Rectal smooth muscle tissue (tissue), 1 donor: ENCODE measurements at regions not wholly inside any gene's neighbourhood (a gene's known extent, or its start where the extent isn't known, plus 50 kb on each side); places are given as distances from the start of the nearest gene placed in this dataset.

Experiments
- H3K27ac ChIP-seq: one replicate; pipeline ENCODE4 v1.7.0; 2013; ENCODE audit warnings: low read depth, low read length, inconsistent platforms
- H3K27me3 ChIP-seq: one replicate; pipeline ENCODE4 v1.7.0; 2013; ENCODE audit warnings: low read length; ENCODE audit not compliant: control insufficient read depth, insufficient read depth
- H3K36me3 ChIP-seq: one replicate; pipeline ENCODE4 v1.7.0; 2013; ENCODE audit warnings: low read length; ENCODE audit not compliant: control insufficient read depth, insufficient read depth
- H3K4me1 ChIP-seq: one replicate; pipeline ENCODE4 v1.7.0; 2013; ENCODE audit warnings: low read length; ENCODE audit not compliant: control insufficient read depth, insufficient read depth
- H3K4me3 ChIP-seq: one replicate; pipeline ENCODE4 v1.7.0; 2013; ENCODE audit warnings: low read length
- H3K9ac ChIP-seq: one replicate; pipeline ENCODE4 v1.7.0; 2013; ENCODE audit warnings: low read length

- no peaks in the 10 kb centered on the region for H3K36me3 ChIP-seq
- H3K4me3 ChIP-seq, result no peak overlapping the region
- no peak overlapping the region for H3K27ac ChIP-seq
- H3K9ac ChIP-seq, result no peak overlapping the region
- H3K27me3 ChIP-seq, result no peaks in the 10 kb centered on the region
- H3K4me1 ChIP-seq, result no peaks in the 10 kb centered on the region
Measured at GRCh38 chr3:8369638-8370037, 132.0 kb upstream of the LMCD1 start.

- Histone ChIP-seq H3K4me3 (no peak overlapping the region), H3K36me3 (no peaks in the 10 kb centered on the region), H3K4me1 (no peaks in the 10 kb centered on the region), H3K27me3 (no peaks in the 10 kb centered on the region), H3K9ac (no peak overlapping the region), H3K27ac (no peak overlapping the region)
Measured at GRCh38 chr3:8371085-8371551, 130.5 kb upstream of the LMCD1 start.

- H3K27ac ChIP-seq, result no peak overlapping the region
- H3K27me3 ChIP-seq, result no peaks in the 10 kb centered on the region
- H3K9ac ChIP-seq, result no peak overlapping the region
- no peaks in the 10 kb centered on the region for H3K36me3 ChIP-seq
- H3K4me3 ChIP-seq, result no peak overlapping the region
- H3K4me1 ChIP-seq, result no peaks in the 10 kb centered on the region
Measured at GRCh38 chr3:8371960-8372463, 129.6 kb upstream of the LMCD1 start.

- Histone ChIP-seq H3K36me3 (no peaks in the 10 kb centered on the region), H3K4me3 (no peak overlapping the region), H3K27me3 (no peaks in the 10 kb centered on the region), H3K4me1 (no peaks in the 10 kb centered on the region), H3K9ac (no peak overlapping the region), H3K27ac (no peak overlapping the region)
Measured at GRCh38 chr3:8380904-8381704, 120.5 kb upstream of the LMCD1 start.

GRCh38 chr3:8385848-8386620 is 115.6 kb upstream of the LMCD1 start:
- Histone ChIP-seq H3K4me1 (no peaks in the 10 kb centered on the region), H3K4me3 (no peak overlapping the region), H3K36me3 (no peaks in the 10 kb centered on the region), H3K27me3 (no peaks in the 10 kb centered on the region), H3K27ac (no peak overlapping the region), H3K9ac (no peak overlapping the region)

- Histone ChIP-seq H3K36me3 (no peaks in the 10 kb centered on the region), H3K4me1 (no peaks in the 10 kb centered on the region), H3K27ac (no peak overlapping the region), H3K9ac (no peak overlapping the region), H3K27me3 (no peaks in the 10 kb centered on the region), H3K4me3 (no peak overlapping the region)
Measured at GRCh38 chr3:8387571-8387970, 114.1 kb upstream of the LMCD1 start.

GRCh38 chr3:8399686-8400085 is 101.9 kb upstream of the LMCD1 start:
- no peak overlapping the region for H3K4me3 ChIP-seq
- H3K9ac ChIP-seq, result no peak overlapping the region
- no peak overlapping the region for H3K27ac ChIP-seq
- no peaks in the 10 kb centered on the region for H3K36me3 ChIP-seq
- no peaks in the 10 kb centered on the region for H3K4me1 ChIP-seq
- no peaks in the 10 kb centered on the region for H3K27me3 ChIP-seq

GRCh38 chr3:8400911-8401310 is 100.7 kb upstream of the LMCD1 start:
- H3K27ac ChIP-seq, result no peak overlapping the region

GRCh38 chr3:8403996-8404395 is 97.6 kb upstream of the LMCD1 start:
- Histone ChIP-seq H3K4me3 (no peak overlapping the region), H3K9ac (no peak overlapping the region), H3K27me3 (no peaks in the 10 kb centered on the region), H3K36me3 (no peaks in the 10 kb centered on the region), H3K4me1 (no peaks in the 10 kb centered on the region), H3K27ac (no peak overlapping the region)

More at GRCh38 chr3:8400911-8401310, 100.7 kb upstream of the LMCD1 start:
- no peaks in the 10 kb centered on the region for H3K4me1 ChIP-seq
- H3K36me3 ChIP-seq, result no peaks in the 10 kb centered on the region
- no peak overlapping the region for H3K9ac ChIP-seq
- H3K27me3 ChIP-seq, result no peaks in the 10 kb centered on the region
- H3K4me3 ChIP-seq, result no peak overlapping the region

GRCh38 chr3:8405144-8405543 is 96.5 kb upstream of the LMCD1 start:
- Histone ChIP-seq H3K27ac (no peak overlapping the region), H3K4me3 (no peak overlapping the region), H3K36me3 (no peaks in the 10 kb centered on the region), H3K9ac (no peak overlapping the region), H3K4me1 (no peaks in the 10 kb centered on the region), H3K27me3 (no peaks in the 10 kb centered on the region)

- H3K27ac ChIP-seq, result no peak overlapping the region
- H3K27me3 ChIP-seq, result no peaks in the 10 kb centered on the region
- H3K36me3 ChIP-seq, result no peaks in the 10 kb centered on the region
- no peak overlapping the region for H3K9ac ChIP-seq
- no peaks in the 10 kb centered on the region for H3K4me1 ChIP-seq
- no peak overlapping the region for H3K4me3 ChIP-seq
Measured at GRCh38 chr3:8406479-8406878, 95.1 kb upstream of the LMCD1 start.

GRCh38 chr3:8413337-8413926 is 88.2 kb upstream of the LMCD1 start:
- Histone ChIP-seq H3K4me1 (no peaks in the 10 kb centered on the region), H3K27ac (no peak overlapping the region), H3K27me3 (no peaks in the 10 kb centered on the region), H3K36me3 (no peaks in the 10 kb centered on the region), H3K4me3 (no peak overlapping the region), H3K9ac (no peak overlapping the region)
